RWPE1 (cell line): ENCODE measurements at regions not wholly inside any gene's neighbourhood (a gene's known extent, or its start where the extent isn't known, plus 50 kb on each side); places are given as distances from the start of the nearest gene placed in this dataset.

Experiments
- CTCF ChIA-PET: fragments of 350-600 bp; sonication (Branson Sonifier 250); formaldehyde crosslinking; extraction: SDS; loops from one replicate; lab custom pipeline; 2021; lab: Yijun Ruan, JAX
- POLR2A ChIA-PET: fragments of 400-600 bp; formaldehyde crosslinking; extraction: SDS; loops from one replicate; lab custom pipeline; 2020; ENCODE audit warnings: antibody characterized with exemption; ENCODE audit not compliant: low non-redundant PET; lab: Yijun Ruan, JAX
- DNase-seq: peaks from one replicate; pipeline ENCODE4 v3.0.0; 2012; ENCODE audit warnings: low spot score
- H3K27ac ChIP-seq: fragments of 450-650 bp; 2 replicates; pipeline ENCODE4 v1.5.1; 2017
- TF ChIP-seq, protein P1 (sequence below): fragments of 450-650 bp; conservative IDR thresholded peaks from 2 replicates; pipeline ENCODE4 v1.5.1; 2017; ENCODE audit warnings: low read depth, mild to moderate bottlenecking

DNA sequence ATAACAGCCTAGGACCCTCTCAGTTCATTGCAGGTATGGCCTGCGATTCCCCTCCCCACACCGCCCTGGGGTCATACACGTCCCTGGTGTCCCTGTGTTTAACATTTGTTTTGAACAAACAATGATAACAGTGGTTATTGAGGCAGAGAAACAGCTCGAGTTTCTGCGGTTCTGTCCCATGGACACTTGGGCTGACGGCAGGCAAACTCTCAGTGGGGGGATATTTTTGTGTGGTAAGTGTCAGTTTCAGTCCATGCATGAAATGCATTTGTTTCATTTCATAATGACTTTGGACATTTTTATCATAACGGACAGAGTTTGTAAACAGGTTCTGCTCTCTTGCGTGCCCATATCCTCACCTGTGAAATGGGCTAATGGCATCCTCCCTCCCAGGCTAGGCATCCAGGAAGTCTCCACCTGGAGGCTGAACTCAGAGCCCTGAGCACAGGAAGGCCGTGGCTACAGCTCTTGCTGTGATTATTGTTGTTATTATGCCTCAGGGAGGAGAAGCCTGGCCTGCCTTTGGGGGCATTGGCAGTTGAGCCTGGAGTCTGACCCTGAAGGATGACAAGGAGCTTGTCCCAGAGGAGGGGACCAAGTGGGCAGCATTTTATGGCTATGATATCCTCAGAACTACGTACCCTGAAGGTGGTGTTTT lies 190.9 kb downstream of the GADD45G start:
- no peak overlapping the region for H3K27ac ChIP-seq
- POLR2A ChIA-PET: no interaction called here
- CTCF ChIA-PET: no interaction called here
- DNase-seq: no peak
- TF ChIP-seq, protein P1, sequence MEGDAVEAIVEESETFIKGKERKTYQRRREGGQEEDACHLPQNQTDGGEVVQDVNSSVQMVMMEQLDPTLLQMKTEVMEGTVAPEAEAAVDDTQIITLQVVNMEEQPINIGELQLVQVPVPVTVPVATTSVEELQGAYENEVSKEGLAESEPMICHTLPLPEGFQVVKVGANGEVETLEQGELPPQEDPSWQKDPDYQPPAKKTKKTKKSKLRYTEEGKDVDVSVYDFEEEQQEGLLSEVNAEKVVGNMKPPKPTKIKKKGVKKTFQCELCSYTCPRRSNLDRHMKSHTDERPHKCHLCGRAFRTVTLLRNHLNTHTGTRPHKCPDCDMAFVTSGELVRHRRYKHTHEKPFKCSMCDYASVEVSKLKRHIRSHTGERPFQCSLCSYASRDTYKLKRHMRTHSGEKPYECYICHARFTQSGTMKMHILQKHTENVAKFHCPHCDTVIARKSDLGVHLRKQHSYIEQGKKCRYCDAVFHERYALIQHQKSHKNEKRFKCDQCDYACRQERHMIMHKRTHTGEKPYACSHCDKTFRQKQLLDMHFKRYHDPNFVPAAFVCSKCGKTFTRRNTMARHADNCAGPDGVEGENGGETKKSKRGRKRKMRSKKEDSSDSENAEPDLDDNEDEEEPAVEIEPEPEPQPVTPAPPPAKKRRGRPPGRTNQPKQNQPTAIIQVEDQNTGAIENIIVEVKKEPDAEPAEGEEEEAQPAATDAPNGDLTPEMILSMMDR: no peak

DNA sequence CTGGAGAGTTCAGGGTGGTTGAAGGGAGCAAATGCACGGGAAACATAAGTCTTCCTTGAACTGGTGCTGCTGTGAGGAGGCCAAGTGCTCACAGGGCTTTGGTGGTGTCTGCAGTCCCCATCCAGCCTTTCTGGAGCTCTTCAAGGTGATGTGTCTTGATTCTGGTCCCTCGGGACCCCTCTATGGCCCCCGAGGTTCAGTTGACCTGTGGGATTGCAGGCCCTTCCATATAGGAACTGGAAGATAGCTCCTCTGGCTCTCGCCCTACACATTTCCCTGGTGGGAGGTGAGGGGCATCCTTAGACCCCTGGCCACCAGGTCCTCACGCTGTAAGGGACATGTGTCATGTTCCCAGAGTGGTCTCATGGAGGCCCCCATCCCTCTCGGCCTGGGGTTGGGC lies 191.8 kb downstream of the GADD45G start:
- no peak overlapping the region for H3K27ac ChIP-seq
- CTCF ChIA-PET: no interaction called here
- TF ChIP-seq, protein P1: no peak
- POLR2A ChIA-PET: no interaction called here
- no peak for DNase-seq

DNA sequence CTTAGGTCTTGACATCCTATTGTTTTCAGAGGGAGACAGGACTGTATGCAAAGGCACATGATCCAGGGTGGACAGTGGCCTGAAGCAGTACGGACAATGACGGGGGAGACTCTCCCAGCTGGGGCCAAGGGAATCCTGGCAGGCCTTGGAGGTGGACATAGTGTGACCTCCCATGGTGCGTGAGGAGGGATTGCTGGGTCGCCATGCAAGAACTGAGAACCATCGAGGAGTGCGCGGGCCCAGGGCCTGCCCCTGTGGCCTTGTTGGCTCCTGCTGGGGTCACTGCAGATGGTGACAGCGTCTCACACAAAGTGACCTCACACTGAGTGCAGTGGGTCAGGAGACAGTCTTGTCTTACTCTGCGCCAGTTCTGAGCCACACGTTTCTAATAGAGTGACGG lies 192.4 kb downstream of the GADD45G start:
- TF ChIP-seq, protein P1: no peak
- H3K27ac ChIP-seq: no peak overlapping the region
- no peak for DNase-seq
- POLR2A ChIA-PET: no interaction called here
- CTCF ChIA-PET: no interaction called here

DNA sequence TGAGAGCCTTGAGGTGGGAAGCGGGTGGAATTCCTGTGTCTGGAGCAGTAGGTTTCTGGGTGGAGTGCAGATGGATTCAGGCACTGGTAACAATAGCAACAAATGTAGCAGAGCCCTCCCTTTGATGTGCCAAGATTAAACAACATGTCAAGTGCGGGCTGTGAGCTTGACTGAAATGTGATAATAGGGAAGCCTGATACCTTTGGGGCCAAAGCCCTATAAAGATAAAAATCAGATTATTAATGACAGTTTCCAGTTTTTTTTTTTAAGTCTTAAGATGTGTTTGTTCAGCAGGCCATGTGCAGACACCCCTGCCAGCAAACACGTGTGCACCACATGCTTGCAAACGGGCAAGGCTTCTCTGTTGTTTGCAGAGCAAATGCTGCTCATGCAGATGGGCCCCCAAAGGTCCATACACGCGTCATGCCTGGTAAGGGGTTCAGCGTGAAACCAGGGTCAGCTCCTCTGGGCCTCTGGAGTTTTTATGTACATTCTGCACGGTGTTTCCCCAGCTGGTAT lies 193.2 kb downstream of the GADD45G start:
- H3K27ac ChIP-seq: no peak overlapping the region
- TF ChIP-seq, protein P1: no peak
- CTCF ChIA-PET: interaction anchor here (0.8 kb wide), 1 partner anchor 195 kb away, joined by 3 read pairs; no protein-coding TSS in a partner anchor
- POLR2A ChIA-PET: no interaction called here
- DNase-seq: no peak

DNA sequence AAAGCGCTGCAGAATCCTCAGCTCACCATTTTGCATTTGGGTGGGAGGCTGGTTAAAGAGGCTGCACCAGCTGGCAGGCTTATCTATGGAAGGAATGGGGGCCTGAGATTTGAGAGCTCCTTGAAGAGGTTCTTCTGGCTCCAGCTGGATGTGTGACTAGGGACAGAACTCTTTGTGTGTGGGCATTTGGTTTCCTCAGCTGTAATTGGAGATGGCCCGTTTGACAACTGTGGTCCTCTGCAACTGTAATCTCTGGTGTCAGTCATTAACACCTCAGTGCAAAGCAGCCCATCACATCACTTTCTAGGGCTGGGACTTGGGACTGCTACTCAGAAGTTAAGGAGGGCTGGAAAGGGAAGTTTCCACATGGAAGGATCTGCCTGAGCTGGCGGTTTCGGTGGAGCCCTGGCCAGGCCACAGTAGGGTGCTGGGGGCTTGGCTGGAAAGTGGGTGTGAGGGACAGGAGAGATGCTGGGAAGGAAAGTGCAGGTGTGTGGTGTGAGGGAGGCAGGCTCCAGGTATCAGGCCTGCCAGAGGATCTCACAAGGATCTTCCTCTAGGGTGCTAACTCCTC lies 193.8 kb downstream of the GADD45G start:
- POLR2A ChIA-PET: no interaction called here
- CTCF ChIA-PET: interaction anchor here (0.8 kb wide), 1 partner anchor 196 kb away, joined by 3 read pairs; no protein-coding TSS in a partner anchor

DNA sequence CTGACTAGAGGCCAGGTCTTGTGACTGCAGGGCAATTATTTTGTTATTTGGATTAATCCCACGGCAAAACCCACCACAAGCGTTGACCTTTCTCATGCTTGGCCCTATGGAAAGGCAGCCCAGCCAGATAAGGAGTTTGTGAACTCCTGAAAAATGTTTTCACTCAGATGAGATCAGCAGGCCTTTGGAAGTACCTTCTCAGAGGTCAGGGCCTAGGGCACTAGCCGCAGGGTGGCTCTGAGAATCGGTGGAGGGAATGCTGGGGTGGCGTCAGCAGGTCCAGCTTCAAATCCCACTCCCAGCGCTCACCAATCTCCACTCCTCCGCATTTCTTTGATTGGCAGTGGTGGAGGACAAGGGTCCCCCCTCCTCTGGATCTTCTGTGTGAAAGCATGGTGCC lies 194.4 kb downstream of the GADD45G start:
- TF ChIP-seq, protein P1: no peak
- no peak overlapping the region for H3K27ac ChIP-seq
- CTCF ChIA-PET: no interaction called here
- POLR2A ChIA-PET: no interaction called here
- no peak for DNase-seq

More for the DNA sequence above, 193.8 kb downstream of the GADD45G start:
- no peak for DNase-seq
- TF ChIP-seq, protein P1: no peak
- no peak overlapping the region for H3K27ac ChIP-seq
